Stimulated activated CD4-positive, alpha-beta T cell treated with anti-CD3 and anti-CD28 coated beads, Interleukin-12 subunit alpha, Interleukin-12 subunit beta, amount 100 ng/mL, for 4 hours (primary cell): ENCODE measurements at regions not wholly inside any gene's neighbourhood (a gene's known extent, or its start where the extent isn't known, plus 50 kb on each side); places are given as distances from the start of the nearest gene placed in this dataset.
"Not testable (repeated sequence)": the region's sequence is repeated elsewhere in the genome, so short reads cannot be mapped to it uniquely, and the experiment has no call there.

Source experiments
- DNase-seq: peaks from one replicate; pipeline ENCODE4 v3.0.0-alpha.2; 2020

DNA sequence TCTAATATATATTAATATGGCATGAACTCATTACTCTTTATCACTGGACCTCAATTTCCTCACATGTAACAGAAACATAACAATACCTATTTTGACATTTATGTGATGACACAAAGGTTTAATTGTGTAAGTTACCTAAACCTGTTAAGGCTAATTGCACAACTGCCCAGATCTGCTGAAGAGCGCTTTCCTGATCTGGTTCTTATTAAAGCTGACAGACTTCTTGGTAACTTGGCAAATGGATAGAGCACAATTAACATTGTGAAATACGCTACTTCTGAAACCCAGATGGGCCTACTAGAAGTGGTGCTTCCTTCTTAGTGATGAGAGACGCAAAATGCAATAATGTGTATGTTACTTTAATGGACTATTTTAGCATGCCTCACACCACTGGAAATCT, 1767.2 kb upstream of the RAG2 start:
- no peak for DNase-seq

DNA sequence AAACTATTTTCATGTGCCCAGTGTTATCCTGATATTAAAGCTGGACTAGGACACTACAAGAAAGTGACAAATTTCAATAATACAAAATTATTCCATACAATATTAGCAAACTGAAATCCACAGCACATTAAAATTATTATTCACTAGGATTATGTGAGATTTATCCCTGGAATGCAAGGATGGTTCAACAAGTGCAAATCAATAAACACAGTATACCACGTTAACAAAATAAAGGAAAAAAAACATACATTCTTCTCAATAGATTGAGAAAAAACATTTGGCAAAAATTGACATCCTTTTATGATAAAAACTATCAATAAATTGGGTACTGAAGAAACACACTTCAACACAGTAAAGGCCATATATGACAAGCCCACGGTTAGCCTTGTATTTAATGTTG, 1758.2 kb upstream of the RAG2 start:
- DNase-seq, result no peak

DNA sequence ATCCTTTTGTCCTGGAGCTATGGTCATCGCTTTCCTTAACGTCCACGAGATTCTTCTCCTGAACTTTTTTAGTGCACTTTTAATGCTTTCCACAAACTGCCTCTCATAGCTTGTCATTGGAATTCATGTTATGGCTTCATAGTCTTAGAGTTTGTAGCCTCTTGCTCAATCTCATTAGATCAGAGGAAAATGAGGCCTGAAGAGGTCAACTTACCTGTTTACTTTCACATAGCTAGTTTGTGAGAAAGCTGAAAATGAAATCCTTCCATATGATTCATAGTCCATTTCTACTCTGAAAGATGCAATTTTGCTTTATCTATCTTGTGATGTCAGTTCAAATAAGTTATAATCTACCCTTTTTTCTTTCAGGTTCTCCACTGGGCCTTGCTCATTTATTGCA, 1747.2 kb upstream of the RAG2 start:
- no peak for DNase-seq

DNA sequence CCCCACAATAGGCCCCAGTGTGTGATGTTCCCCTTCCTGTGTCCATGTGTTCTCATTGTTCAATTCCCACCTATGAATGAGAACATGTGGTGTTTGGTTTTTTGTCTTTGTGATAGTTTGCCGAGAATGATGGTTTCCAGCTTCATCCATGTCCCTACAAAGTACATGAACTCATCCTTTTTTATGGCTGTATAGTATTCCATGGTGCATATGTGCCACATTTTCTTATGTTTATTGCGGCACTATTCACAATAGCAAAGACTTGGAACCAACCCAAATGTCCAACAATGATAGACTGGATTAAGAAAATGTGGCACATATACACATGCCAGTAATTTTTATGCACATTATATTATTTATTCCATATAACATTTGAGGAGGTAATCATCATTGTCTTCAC, 1743.6 kb upstream of the RAG2 start:
- DNase-seq, result not testable (repeated sequence)

DNA sequence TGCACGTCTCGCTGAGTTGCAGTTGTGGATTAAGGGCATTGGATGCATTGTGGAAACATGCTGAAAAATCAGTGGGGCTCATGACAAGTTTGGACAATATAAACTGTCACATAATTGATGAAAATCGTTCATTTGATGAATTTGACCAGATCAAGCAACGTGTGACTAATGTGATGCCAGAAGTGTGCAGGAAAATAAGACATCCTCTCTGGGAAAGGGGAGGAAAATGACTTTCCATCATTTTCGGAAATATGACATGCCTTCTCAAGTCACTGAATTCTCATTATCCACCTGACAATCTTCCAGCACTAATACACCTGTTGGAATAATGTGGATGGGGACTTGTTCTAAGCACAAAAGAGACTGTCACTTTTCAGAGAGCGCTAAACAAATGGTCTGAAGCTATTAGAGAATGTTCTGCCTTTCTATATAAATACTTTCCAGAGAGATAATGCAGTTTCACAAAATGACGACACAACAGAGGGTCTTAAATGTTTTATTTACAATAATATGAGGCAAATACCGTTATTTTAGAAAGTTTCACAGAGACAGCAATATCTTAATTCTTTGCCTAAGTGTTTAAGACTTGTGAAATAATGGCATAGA, 1741.9 kb upstream of the RAG2 start:
- no peak for DNase-seq

DNA sequence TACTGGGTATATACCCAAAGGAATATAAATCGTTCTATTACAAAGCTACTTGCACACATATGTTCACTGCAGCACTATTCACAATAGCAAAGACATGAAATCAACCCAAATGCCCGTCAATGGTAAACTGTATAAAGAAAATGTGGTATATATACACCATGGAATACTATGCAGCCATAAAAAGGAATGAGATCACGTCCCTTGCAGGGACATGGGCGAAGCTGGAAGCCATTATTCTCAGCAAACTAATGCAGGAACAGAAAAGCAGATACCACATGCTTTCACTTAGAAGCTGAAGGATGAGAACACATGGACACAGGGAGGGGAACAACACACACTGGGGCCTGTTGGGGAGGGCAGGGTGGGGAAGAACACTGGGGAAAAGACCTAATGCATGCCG, 1740.0 kb upstream of the RAG2 start:
- not testable (repeated sequence) for DNase-seq

DNA sequence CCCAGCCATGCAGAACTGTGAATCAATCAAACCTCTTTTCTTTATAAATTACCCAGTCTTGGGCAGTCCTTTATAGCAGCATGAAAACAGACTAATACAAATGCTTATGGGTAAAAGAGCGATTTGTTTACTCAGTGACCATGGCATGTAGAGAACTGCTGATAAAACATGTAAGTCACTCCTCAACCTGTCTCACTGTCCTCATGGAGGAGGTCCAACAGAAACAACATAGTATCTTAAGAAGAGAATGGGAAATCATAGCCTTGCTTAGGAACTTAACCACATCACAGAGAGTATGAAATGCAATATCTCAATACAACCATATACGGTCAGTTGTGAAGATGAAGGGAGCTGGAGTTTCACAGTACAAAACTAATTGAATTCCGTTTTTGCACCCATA, 1734.0 kb upstream of the RAG2 start:
- DNase-seq, result no peak

DNA sequence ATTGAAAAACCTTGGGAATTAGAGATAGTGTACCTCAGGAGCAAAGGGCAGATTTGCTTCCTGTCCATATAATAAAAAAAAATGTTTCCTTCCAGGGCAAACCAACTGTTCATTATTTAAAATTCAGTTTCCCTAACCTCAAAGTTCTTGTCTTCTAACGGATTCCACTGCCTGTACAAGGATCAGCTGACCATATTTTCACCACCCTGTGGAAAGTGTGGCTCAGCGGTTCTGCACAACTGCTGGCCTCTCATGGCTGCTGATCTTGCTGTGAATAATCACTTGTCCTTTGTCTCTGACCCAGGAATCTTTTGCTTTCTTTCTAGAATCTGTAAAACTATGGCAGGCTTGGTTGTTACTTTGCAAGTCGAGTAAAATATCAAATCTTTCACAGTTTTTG, 1732.5 kb upstream of the RAG2 start:
- DNase-seq, result no peak

DNA sequence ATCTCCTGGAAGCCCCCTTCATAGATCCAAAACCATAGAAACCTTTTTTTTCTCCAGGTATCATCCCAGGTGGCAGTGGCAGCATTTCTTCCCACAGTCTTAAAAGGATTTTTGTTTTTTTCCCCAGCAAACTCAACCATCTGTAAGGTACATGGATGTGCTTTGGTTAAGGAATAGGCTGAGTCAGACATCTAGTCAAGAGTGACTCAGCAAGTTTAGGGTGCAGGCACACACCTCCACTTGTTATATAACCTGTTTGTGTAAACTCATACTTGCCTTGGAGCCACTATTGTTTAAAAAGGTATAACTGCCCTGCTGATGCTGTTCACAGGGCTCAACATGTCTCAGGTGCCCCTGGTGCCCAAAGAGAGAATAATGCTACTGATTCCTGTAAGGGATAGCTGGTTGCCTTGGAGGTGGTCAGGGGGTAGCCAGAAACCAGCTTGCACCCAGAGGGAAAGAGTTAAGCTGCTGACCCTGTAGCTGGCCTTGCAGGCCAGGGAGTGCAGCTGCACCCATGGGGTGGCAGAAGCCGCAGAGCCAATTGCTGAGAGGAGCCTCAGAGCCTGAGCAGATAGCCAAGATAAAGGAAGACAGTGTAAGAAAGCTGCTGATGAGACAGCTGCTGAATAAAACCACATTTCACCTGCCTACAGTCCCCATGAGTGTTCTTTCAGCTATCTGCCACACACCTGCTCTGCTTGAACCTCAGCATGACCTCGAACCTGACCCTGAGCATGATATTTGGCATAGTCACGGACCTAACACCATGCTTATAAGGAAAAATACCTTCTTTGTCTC, 1726.1 kb upstream of the RAG2 start:
- DNase-seq, result no peak

DNA sequence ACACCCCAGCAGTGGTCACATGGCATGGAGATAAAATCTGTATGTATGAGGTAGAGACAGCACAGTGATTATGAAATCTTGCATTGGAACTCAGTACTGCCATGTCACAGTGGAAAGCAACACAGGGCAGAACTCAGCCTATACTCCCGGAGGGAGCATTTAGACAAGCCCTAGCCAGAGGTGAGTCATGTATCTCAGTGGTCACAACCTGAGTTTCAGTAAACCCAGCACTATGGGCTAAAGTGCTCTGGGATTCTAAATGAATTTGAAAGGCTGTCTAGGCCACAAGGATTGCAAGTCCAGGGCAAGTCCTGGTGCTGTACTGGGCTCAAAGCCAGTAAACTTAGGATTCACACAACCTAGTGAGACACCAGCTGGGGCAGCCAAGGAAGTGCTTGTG, 1717.1 kb upstream of the RAG2 start:
- no peak for DNase-seq

DNA sequence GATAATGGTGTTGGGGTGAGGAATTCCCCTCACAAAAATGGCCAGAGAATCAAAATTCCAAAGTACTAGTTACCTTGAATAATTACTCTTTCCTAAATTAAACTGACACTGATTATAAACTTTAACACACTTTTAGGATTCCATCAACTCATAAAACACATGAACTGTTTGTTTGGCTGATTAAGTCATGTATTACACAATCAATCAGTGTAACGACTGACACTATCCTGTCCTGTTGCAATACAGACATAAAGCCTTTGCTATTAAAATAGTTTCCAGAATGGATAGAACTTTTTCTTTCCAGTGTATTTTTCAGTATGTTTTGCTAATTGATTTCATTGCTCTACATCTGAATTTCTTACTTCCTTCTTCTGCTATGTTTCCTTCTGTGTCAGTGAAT, 1709.4 kb upstream of the RAG2 start:
- DNase-seq, result no peak

DNA sequence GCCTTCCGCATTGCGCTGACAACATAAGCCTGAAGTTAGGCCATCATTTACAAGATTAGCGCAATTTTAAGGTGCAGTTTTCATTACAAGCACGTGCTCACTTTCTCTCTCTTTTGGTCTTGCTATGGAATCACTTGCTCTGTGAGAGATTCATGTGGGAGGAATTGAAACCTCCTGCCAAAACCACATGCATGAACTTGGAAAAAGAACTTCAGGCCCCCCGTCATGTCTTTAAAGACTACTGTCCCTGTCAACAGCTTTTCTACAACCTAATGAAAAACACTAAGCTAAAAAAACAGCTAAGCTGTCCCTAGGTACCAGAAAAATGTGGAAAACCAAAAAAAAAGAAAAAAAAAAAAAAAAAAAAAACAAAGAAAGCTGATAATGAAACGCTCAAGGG, 1707.6 kb upstream of the RAG2 start:
- no peak for DNase-seq

DNA sequence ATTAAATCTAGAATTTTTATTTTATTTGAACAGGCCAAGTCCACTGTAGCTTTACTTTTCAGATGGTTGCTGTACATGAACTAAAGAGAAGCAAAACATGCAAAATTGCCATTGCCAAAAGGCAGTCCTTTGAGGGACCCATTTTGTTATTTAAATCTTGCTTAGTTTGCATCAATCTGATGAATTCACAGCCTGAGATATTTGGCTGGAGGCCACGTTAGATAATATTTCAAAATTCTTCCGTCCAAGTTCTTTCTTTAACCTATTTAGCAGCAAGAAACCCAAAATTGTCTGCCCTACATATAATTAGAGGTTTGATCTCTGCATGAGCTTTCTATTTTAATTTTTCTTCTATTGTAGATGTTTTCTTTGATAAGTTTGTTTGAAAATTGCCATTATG, 1706.9 kb upstream of the RAG2 start:
- DNase-seq, result no peak

DNA sequence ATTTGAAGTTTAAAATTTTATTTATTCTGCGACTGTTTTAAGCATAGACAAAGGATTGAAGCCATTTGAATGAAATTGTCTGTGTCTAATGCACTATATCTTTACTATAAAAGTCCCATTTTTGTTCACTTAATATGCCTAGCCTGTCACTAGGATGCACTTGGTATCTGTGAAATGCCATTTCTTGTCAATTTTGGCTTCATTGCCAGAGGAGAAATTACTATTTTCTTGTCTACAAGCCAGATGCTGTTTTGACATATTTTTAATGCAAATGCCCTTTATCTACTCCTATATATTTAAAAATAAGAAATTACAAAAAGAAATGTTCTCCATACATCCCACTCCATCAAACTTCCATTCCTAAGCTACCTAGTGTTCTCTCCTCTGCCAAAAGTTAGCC, 1704.5 kb upstream of the RAG2 start:
- DNase-seq, result no peak

DNA sequence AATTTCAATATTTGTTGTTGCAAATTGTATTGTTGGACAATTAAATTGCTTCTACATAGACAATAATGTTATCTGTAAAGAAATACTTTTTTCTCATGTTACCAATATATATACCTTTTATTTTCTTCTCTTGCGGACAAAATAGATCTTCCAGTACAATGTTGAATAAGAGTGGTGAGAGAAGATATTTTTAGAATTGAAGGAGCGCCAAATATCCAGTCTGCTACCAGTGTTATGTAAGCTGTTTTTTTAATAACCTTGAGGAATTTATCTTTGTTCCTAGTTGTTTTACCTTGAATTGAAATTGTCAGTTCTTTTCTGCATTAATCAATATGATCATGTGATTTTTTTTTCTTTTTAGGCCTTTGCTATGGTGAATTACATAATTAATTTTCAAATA, 1702.5 kb upstream of the RAG2 start:
- no peak for DNase-seq

DNA sequence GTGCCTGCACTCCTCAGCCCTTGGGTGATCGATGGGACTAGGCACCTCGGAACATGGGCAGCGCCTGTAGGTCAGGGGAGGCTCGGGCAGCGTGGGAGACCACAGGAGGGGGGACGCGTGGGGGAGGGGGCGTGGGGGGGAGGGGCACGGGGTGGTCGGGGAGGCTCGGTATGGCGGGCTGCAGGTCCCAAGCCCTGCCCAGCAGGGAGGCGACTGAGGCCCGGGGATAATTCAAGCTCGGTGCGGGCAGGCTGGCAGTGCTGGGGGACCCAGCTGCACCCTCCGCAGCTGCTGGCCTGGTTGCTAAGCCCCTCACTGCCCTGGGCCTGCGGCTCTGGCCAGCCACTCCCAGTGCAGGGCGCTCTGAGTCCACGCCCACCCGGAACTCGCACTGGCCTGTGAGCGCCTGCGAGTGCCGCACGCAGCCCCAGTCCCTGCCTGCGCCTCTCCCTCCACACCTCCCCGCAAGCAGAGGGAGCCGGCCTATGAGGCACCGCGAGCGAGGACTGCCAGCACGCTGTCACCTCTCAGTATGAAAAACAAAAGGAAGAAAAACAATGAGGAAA, 1698.3 kb upstream of the RAG2 start:
- no peak for DNase-seq

DNA sequence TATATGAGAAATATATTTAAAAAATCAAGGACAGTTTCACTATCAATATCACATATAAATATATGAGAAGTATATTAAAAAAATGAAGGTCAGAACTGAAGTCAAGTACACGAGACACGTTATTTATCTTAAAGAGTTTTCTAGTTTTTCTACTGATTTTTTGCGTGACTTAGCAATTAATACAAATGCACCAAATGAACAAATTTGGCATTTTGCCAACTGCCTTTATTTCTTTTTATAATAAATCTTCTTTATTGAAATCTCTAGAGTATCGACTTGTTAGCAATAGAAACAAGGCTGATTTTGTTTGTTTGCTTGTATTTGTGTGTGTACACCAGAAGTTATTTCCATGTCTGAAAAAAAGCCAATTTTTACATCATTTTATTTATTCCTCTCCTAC, 1684.7 kb upstream of the RAG2 start:
- no peak for DNase-seq

DNA sequence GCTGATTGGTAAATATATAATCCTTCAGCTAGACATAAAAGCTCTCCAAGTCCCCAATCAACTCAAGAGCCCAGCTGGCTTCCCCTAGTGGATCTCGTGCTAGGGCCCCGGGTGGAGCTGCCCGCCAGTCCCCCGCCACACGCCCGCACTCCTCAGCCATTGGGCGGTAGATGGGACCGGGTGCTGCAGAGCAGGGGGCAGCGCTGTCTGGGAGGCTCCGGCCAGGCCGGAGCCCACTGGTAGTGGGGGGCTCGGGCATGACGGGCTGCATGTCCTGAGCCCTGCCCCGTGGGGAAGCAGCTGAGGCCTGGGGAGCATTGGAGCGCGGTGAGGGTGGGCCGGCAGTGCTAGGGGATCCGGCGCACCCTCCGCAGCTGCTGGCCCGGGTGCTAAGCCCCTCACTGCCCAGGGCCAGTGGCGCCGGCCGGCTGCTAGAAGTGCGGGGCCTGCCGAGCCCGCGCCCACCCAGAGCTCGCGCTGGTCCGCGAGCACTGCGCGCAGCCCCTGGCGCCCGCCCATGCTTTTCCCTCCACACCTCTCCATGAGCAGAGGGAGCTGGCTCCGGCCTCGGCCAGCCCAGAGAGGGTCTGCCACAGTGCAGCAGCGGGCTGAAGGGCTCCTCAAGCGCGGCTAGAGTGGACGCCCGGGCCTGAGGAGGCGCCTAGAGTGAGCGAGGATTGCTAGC, 1680.6 kb upstream of the RAG2 start:
- DNase-seq, result no peak

DNA sequence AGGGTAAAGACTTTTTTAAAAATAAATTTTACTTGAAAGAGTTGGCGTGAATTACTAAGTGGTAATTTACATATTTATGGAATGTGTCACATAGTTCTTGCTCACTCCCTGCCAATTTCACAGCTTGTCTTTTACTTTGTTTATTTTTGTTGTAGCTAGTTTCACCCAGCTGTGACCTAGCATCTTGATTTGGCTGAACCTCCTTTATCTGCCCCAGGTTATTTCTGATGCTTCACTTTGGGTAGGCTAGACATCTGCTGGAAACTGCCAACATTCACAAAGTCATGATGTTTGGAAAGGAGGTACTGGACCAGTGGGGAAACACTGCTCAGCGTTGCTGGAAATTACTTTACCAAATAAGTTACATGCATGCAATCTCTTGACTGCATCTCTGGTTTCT, 1676.0 kb upstream of the RAG2 start:
- no peak for DNase-seq

DNA sequence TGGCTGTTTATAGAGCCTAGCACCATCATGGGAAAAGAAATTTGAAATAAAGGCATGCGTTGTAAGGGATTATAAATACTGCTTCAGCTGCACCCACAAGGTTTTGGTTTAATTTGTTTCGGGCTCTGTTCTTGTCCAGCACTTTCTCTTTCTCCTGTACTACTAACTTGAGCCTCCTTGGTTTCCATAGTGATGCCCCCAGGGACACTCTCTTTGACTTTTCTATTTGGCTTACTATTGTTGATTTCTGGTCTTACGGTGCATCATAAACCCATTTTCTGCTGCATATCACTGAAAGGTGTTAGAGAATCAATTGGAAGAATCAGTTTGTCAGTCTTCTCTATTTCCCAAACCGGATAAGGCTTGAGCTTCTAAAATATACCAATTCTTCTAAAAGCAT, 1674.3 kb upstream of the RAG2 start:
- DNase-seq, result no peak

DNA sequence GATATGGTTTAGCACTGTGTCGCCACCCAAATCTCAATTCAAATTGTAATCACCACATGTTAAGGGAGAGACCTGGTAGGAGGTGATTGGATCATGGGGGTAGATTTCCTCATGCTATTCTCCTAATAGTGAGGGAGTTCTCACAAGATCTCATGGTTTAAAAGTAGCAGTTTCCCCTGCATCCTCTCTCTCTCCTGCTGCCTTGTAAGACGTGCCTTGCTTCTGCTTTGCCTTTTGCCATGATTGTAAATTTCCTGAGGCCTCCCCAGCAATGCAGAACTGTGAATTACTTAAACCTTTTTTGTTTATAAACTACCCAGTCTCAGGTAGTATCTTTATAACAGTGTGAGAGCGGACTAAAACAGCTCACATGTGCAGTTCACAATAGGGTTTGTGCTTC, 1668.7 kb upstream of the RAG2 start:
- no peak for DNase-seq

DNA sequence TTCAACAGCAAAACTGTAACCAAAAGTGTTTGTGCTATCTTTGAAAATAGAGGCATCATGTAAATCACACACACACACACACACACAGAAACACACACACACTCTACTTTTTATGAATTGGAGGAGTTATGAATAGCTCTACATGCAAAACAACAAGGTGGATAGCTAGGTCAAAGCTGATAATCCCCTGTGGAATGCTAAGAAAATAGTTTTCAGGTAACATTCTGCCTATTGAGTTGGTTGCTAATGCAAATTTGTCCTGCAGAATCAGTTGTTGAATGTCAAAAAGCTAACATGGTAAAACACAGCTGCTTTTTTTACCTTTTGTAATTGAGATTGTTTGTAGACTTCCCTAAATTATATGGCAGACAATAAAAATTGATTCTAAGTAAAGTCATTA, 1658.4 kb upstream of the RAG2 start:
- no peak for DNase-seq

DNA sequence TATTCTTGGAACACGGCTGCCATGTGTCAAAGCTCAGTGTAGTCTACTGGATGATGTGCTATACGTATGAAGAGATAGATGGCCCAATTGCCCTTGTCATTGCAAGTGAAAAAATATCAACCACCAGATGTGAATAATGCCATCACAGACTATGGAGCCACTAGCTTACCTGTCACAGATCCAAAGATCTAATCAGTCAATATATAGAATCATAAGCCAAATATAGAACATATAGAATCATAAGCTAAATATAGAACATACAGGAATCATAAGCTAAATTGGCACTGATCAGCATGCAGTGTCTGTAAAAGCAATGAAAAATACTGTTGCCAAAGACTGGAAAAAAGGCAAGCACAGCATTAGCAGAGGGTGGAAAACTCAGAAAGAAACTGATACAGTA, 1656.9 kb upstream of the RAG2 start:
- DNase-seq, result no peak

DNA sequence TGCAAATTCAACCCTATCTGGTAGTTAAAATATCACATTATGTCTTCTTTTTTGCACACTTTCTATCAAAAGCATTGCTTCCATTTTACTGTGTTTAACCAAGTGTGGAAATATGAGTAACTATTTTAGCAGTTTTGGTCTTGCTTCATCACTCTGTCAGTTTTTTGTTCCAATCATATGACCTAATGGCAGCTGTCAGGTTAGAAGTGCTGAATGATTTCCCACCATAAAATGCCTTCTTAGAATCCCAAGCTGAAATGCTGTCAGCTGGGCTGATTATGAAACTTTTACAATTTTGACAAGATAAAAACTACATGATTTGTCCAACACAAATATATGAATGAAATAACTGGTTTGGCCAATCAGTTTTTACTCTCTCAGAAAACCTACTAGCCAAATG, 1654.6 kb upstream of the RAG2 start:
- no peak for DNase-seq
